Fibroblast of the aortic adventitia (primary cell): ENCODE measurements at regions not wholly inside any gene's neighbourhood (a gene's known extent, or its start where the extent isn't known, plus 50 kb on each side); places are given as distances from the start of the nearest gene placed in this dataset.
A peak's percentile ranks its signal among the peaks of the same experiment; 100 is the strongest.
"Not testable (repeated sequence)": the region's sequence is repeated elsewhere in the genome, so short reads cannot be mapped to it uniquely, and the experiment has no call there.

Experiments used
- DNase-seq: peaks from one replicate; pipeline ENCODE4 v3.0.0-alpha.2; 2010; ENCODE audit warnings: low read depth
- H3K4me3 ChIP-seq: 2 replicates; pipeline ENCODE4 v1.5.1; 2011; ENCODE audit warnings: low read depth, mild to moderate bottlenecking, control low read depth, low read length, moderate library complexity
- CTCF ChIP-seq: IDR thresholded peaks from 2 replicates; pipeline ENCODE4 v1.5.1; 2011; ENCODE audit warnings: mild to moderate bottlenecking, low read length, control low read depth, inconsistent platforms; ENCODE audit not compliant: insufficient read depth

DNA sequence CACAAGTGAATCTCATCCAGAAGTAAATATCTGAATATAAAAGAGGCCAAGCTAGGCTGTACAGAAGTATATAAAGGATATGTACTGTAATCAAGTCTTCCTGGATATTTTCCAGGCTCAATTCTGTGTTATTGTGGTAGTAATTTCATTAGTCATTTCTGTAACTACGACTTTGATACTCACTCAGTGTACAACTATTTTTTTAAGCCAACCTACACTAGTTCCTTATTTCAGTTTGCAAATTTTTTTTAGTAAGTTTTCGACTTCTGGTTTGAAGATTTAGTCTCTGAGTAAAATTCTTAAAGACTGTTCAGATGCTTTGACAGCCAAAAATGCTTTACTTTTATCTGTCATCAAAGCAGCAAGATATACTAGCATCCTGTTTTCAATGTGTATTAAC, 130.8 kb downstream of the CAPZA3 start:
- H3K4me3 ChIP-seq: no peak overlapping the region
- TF ChIP-seq CTCF: no peak
- DNase-seq: peak; percentile 68

- H3K4me3 ChIP-seq: no peak overlapping the region
- no peak for DNase-seq
- no peak for TF ChIP-seq CTCF
These were observed 134.9 kb downstream of the CAPZA3 start for GRCh38 chr12:18872770-18873169.

- no peak overlapping the region for H3K4me3 ChIP-seq
- no peak for DNase-seq
- TF ChIP-seq CTCF: no peak
These were observed 140.8 kb downstream of the CAPZA3 start for GRCh38 chr12:18878676-18879180.

DNA sequence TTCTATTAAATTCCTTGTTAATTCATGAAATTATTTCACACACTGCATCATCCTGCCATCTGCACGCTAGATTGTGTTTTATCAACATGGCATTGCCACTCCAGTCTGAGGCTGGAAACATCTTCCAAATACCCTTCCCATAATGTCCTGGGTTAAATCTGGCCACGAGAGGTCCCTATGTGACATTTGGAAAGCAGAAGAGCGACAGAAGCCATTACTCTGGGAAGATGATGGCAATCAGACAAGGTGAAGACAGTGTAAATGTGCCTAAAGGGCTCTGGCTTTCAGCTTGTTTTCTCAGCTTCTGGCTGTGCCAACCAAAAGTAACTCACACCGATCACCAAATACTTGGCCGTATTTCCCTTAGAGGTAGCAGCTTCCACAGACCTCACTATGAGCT, 144.8 kb downstream of the CAPZA3 start:
- no peak for DNase-seq
- no peak for TF ChIP-seq CTCF
- H3K4me3 ChIP-seq: no peak overlapping the region

DNA sequence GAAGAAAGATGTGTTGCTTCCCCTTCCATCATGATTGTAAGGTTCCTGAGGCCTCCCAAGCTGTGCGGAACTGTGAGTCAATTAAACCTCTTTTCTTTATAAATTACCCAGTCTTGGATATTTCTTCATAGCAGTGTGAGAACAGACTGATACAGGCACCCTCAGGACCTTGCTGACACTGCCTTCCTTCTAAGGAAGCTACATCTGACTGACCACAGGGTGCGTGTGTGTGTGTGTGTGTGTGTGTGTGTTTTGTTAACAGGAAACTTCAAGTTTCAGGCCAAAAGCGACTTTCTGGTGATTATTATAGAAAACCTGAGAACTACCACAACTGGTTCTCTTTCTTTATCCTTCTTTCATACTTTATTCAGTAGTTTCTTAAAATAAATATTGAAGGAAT, 149.0 kb downstream of the CAPZA3 start:
- no peak for TF ChIP-seq CTCF
- no peak for DNase-seq
- no peak overlapping the region for H3K4me3 ChIP-seq

GRCh38 chr12:18887368-18887767, 149.4 kb downstream of the CAPZA3 start:
- no peak overlapping the region for H3K4me3 ChIP-seq
- no peak for TF ChIP-seq CTCF
- no peak for DNase-seq

- DNase-seq: peak; percentile 20
- TF ChIP-seq CTCF: no peak
These were observed 150.1 kb downstream of the CAPZA3 start for GRCh38 chr12:18888047-18888446.

GRCh38 chr12:18890621-18891020, 152.7 kb downstream of the CAPZA3 start:
- not testable (repeated sequence) for DNase-seq, H3K4me3 ChIP-seq

More at GRCh38 chr12:18888047-18888446, 150.1 kb downstream of the CAPZA3 start:
- no peak overlapping the region for H3K4me3 ChIP-seq
